Effector memory CD8-positive, alpha-beta T cell (primary cell): ENCODE measurements at regions not wholly inside any gene's neighbourhood (a gene's known extent, or its start where the extent isn't known, plus 50 kb on each side); places are given as distances from the start of the nearest gene placed in this dataset.

Source experiments
- ATAC-seq: fragments of 150-1000 bp; cut with Tn5 transposase; replicated peaks from 2 replicates; pipeline ENCODE4 v1.10.0; 2021; ENCODE audit warnings: mild to moderate bottlenecking, moderate library complexity
- DNase-seq, 3 experiments: peaks; one replicate each; pipeline ENCODE4 v3.0.0; 2021
- H3K27ac Mint-ChIP-seq, 2 donors: one replicate each; pipeline ENCODE4 v1.8.0; 2022; ENCODE audit warnings: mild to moderate bottlenecking in 2 of 2, mixed read lengths in 2 of 2, moderate library complexity in 2 of 2
- H3K27me3 Mint-ChIP-seq, 2 donors: one replicate each; pipeline ENCODE4 v1.8.0; 2022; ENCODE audit warnings: mixed read lengths in 2 of 2
- H3K36me3 Mint-ChIP-seq: one replicate; pipeline ENCODE4 v1.8.0; 2022; ENCODE audit warnings: mild to moderate bottlenecking, moderate library complexity, mixed read lengths; ENCODE audit not compliant: insufficient read depth
- H3K4me1 Mint-ChIP-seq, 2 donors: one replicate each; pipeline ENCODE4 v1.8.0; 2022; ENCODE audit warnings: low read depth in 2 of 2, mixed read lengths in 2 of 2
- H3K4me3 Mint-ChIP-seq, 2 donors: one replicate each; pipeline ENCODE4 v1.8.0; 2022; ENCODE audit warnings: mild to moderate bottlenecking in 2 of 2, mixed read lengths in 2 of 2, moderate library complexity in 2 of 2
- H3K9me3 Mint-ChIP-seq, 2 donors: one replicate each; pipeline ENCODE4 v1.8.0; 2022; ENCODE audit warnings: mixed read lengths in 2 of 2

GRCh38 chr17:77377710-77378235 lies 237.0 kb downstream of the SEC14L1 start:
- Mint-ChIP-seq H3K36me3 (peaks cover 26% of the 10 kb centered on the region), H3K27me3 (no peaks in the 10 kb centered on the region), H3K27ac (peak overlapping the region; percentile 54 to 74), H3K4me3 (peak overlapping the region; percentile 89 to 95), H3K4me1 (peaks cover 62 to 74% of the 10 kb centered on the region in 2 donors), H3K9me3 (no peaks in the 10 kb centered on the region)
- ATAC-seq (no peak), DNase-seq (no peak)

DNA sequence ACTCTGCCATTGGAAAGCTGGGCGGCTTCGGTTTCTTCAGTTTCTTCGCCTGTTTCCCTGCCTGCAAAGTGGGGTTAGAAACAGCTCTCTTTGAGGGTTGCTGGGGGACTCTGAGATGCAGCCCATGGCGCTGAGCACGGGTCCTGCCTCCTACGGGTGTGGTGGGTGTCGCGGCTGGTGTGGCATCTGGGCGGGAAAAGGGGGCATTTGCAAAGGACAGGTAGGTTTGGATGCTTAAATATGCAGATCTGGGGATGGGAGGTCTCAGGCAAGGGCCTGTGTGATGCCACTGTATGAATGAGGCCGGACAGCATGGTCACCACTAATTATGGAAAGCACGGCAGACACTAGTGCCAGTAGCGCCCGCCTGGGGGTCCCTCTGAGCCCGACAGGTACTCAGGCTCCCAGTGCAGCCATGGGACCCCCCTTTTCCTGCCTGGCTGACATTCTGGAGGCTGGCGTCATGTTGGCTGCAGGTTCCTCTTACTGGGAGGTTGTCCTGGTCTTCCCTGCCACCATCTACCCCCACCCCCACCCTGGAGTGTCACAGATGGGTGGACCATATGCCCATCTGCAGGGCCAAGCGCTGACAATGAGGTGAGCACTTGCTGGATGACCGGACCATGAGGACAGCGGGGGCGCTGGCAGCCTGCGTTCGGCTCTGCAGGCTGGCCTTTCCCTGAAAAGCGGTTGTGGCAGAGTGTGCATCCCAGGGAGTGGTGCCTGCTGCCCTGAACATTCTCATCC lies 237.7 kb downstream of the SEC14L1 start:
- no peak for ATAC-seq
- Mint-ChIP-seq H3K36me3 (peaks cover 25% of the 10 kb centered on the region), H3K4me3 (peak overlapping the region; percentile 89 to 95), H3K27ac (peak overlapping the region; percentile 54 to 70), H3K27me3 (no peaks in the 10 kb centered on the region), H3K9me3 (no peaks in the 10 kb centered on the region), H3K4me1 (peaks cover 70 to 80% of the 10 kb centered on the region in 2 donors)
- no peak for DNase-seq

- H3K27ac Mint-ChIP-seq = peak overlapping the region in 1 of 2 donors; percentile 70
- peak overlapping the region in 1 of 2 donors; percentile 12 for H3K4me3 Mint-ChIP-seq
- H3K27me3 Mint-ChIP-seq = no peaks in the 10 kb centered on the region
- no peaks in the 10 kb centered on the region for H3K9me3 Mint-ChIP-seq
- DNase-seq (no peak), ATAC-seq (no peak)
- peaks cover 20% of the 10 kb centered on the region for H3K36me3 Mint-ChIP-seq
- peaks cover 75 to 84% of the 10 kb centered on the region in 2 donors for H3K4me1 Mint-ChIP-seq
Observed at GRCh38 chr17:77379065-77379428, 238.3 kb downstream of the SEC14L1 start.

DNA sequence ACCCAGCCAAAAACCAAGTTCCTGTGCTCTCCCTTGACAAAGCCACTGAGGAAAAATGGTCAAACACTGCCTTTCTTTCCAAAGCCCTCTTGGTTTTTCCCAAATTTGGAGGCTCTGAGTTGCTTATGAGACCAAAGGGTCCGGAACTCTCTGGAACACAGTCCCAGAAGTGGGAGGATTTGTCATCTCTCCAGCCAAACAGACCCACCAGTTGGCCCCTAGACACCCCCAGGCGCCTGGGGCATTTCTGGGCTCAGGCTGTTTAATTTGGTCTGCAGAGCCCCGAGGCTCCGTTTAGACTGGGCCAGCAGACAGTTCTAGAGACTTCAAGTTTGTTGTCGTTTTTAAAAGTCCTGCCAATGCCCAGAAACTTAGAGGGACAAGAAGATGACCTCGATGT lies 239.1 kb downstream of the SEC14L1 start:
- Mint-ChIP-seq H3K4me1 (peaks cover 77 to 85% of the 10 kb centered on the region in 2 donors), H3K4me3 (peak overlapping the region; percentile 14 to 40), H3K36me3 (peaks cover 15% of the 10 kb centered on the region), H3K27me3 (no peaks in the 10 kb centered on the region), H3K9me3 (no peaks in the 10 kb centered on the region), H3K27ac (peak overlapping the region in 1 of 2 donors; percentile 70)
- DNase-seq = no peak
- ATAC-seq = no peak

GRCh38 chr17:77380395-77381184 lies 239.8 kb downstream of the SEC14L1 start:
- peaks cover 70 to 79% of the 10 kb centered on the region in 2 donors for H3K4me1 Mint-ChIP-seq
- no peaks in the 10 kb centered on the region for H3K9me3 Mint-ChIP-seq
- no peaks in the 10 kb centered on the region for H3K27me3 Mint-ChIP-seq
- H3K4me3 Mint-ChIP-seq = peak overlapping the region in 1 of 2 donors; percentile 25
- H3K36me3 Mint-ChIP-seq = peaks cover 18% of the 10 kb centered on the region
- H3K27ac Mint-ChIP-seq = peak overlapping the region; percentile 84 to 91
- DNase-seq (no peak), ATAC-seq (no peak)

DNA sequence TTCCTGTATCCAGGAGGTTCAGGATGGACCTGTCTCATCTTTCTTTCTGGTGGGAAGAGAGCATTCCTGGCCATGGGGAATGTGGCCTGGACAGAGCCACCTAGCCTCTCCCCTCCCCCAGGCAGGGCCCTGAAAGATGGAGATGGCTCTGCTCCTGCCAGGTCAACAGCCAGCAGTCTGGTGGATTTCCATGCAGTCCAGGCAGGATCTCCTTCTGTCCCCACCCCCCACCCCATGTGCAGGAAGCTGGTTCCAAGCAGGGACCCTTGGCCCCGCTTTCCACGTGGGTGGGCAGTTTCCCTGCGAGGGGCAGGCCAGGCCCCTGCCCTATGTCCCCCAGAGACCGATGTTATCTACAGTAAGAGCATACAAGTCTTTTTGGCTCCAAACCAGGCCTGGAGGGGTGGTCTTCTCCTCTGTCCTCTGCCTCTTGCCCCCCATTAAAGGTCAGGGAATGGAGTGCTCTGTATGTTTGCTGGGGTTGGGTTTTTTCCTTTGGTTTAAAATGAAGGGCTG lies 240.5 kb downstream of the SEC14L1 start:
- peaks cover 18% of the 10 kb centered on the region for H3K36me3 Mint-ChIP-seq
- no peaks in the 10 kb centered on the region for H3K27me3 Mint-ChIP-seq
- H3K4me1 Mint-ChIP-seq = peaks cover 70 to 80% of the 10 kb centered on the region in 2 donors
- ATAC-seq (no peak), DNase-seq (no peak)
- H3K27ac Mint-ChIP-seq = peak overlapping the region; percentile 84 to 91
- no peaks in the 10 kb centered on the region for H3K9me3 Mint-ChIP-seq
- peak overlapping the region; percentile 83 to 85 for H3K4me3 Mint-ChIP-seq

DNA sequence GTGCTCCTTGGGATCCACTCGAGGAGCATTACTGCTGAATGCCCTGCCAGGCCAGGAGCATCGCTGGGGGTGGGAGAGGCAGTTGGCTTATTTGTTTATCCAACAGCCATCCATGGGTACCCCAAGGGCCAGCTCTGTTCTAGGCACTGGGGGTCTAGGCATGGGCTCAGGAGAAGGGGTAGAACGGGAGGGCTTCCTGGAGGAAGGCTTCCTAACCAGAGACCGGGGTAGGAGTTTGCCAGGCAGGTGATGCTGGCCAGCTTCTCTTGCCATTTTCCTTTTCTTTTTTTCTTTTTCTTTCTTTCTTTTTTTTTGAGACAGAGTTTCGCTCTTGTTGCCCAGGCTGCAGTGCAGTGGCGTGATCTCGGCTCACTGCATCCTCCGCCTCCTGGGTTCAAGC lies 241.0 kb downstream of the SEC14L1 start:
- DNase-seq (no peak), ATAC-seq (no peak)
- H3K4me1 Mint-ChIP-seq = peaks cover 70 to 80% of the 10 kb centered on the region in 2 donors
- H3K36me3 Mint-ChIP-seq = peaks cover 18% of the 10 kb centered on the region
- peak overlapping the region; percentile 83 to 85 for H3K4me3 Mint-ChIP-seq
- no peaks in the 10 kb centered on the region for H3K27me3 Mint-ChIP-seq
- H3K9me3 Mint-ChIP-seq = no peaks in the 10 kb centered on the region
- H3K27ac Mint-ChIP-seq = peak overlapping the region; percentile 84 to 91

GRCh38 chr17:77382356-77382911 lies 241.7 kb downstream of the SEC14L1 start:
- Mint-ChIP-seq H3K9me3 (no peaks in the 10 kb centered on the region), H3K4me3 (peak overlapping the region; percentile 83 to 85), H3K27me3 (no peaks in the 10 kb centered on the region), H3K27ac (peak overlapping the region; percentile 84 to 91), H3K36me3 (peaks cover 20% of the 10 kb centered on the region), H3K4me1 (peaks cover 73 to 80% of the 10 kb centered on the region in 2 donors)
- ATAC-seq (peak; percentile 85), DNase-seq (peak; percentile 48 to 49 (median 48))

DNA sequence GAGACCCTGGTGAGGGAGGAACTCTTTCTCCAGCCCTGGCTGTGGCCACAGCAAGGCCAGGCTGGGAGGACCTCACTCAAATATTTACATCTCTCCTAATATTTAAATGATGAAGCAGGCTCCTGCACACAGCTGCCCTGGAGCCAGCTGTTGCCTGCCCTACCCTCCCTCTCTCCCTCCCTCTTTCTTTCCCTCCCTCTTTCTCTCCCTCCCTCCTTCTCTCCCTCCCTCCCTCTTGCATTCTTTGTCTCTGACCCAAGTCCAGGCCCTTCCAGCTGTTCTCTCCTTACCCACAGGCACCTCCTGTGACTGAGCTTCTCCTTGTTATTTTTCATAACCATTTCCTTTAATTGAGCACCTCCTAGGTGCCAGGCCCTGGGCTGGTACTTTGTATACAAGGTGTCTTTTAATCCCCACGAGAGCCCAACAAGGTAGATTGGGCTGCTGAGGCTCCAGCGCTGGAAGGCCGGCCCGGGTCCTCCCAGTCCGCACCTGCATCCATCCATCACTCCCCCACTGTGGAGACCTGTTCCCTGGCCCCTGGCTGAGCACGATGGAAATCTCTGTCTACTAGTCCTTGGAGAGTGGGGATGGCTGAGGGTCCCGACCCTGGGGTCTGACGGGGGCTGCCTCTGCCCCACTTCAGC lies 242.3 kb downstream of the SEC14L1 start:
- no peak for DNase-seq

DNA sequence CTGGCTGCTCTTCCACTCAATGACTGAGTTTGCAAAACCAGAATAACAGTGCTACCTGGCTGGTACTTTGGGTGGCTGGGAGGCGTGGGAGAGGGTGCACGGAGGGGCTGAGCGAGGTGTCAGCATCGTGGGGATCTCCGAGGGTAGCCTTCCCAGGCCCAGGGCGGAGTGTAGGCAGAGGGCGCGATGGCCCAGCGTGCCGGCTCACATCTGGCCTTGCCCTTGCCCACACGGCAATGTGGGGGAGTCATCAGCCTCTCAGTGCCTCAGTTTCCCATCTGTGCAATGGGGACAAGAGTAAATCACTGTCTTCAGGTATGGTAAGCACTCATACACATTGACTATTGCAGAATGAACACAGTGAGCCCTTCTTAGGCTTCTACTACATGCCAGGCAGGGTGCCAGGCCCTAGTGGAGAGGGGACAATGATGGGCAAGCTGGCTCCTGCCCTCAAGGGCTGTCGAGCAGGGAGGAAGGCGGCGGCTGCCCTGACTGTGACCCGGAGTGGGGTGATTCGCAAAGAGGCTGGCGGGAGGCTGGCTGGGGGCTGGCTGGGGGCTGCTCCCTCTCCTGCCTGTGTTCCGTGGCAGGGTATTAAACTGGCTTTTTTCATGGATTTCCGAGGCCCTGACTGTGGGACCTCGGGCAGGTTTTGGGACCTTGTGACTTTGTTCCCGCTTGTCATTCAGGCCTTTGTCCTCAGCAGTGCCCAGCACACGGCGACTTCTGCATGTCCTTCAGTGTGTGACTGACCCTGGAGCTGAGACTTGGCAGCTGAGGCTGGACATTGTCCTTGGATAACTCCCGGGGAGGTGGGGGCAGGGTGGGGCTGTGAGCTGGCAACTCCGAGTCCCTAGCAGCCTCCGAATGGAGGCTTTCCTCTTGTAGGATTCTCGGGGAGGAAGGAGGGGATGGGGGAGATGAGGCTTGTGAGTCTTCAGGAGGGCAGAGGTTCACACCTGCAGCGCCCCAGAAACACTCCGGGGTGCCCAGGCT lies 243.1 kb downstream of the SEC14L1 start:
- ATAC-seq = no peak
- Mint-ChIP-seq H3K36me3 (peaks cover 26% of the 10 kb centered on the region), H3K27me3 (no peaks in the 10 kb centered on the region), H3K4me1 (peaks cover 72 to 76% of the 10 kb centered on the region in 2 donors), H3K9me3 (no peaks in the 10 kb centered on the region), H3K27ac (peak overlapping the region in 1 of 2 donors; percentile 84), H3K4me3 (peak overlapping the region; percentile 83 to 85)
- DNase-seq = no peak

More for the DNA sequence above, 242.3 kb downstream of the SEC14L1 start:
- ATAC-seq = peak; percentile 6
- no peaks in the 10 kb centered on the region for H3K27me3 Mint-ChIP-seq
- peak overlapping the region; percentile 83 to 85 for H3K4me3 Mint-ChIP-seq
- H3K9me3 Mint-ChIP-seq = no peaks in the 10 kb centered on the region
- H3K36me3 Mint-ChIP-seq = peaks cover 20% of the 10 kb centered on the region
- peaks cover 71 to 76% of the 10 kb centered on the region in 2 donors for H3K4me1 Mint-ChIP-seq
- H3K27ac Mint-ChIP-seq = peak overlapping the region; percentile 78 to 84

DNA sequence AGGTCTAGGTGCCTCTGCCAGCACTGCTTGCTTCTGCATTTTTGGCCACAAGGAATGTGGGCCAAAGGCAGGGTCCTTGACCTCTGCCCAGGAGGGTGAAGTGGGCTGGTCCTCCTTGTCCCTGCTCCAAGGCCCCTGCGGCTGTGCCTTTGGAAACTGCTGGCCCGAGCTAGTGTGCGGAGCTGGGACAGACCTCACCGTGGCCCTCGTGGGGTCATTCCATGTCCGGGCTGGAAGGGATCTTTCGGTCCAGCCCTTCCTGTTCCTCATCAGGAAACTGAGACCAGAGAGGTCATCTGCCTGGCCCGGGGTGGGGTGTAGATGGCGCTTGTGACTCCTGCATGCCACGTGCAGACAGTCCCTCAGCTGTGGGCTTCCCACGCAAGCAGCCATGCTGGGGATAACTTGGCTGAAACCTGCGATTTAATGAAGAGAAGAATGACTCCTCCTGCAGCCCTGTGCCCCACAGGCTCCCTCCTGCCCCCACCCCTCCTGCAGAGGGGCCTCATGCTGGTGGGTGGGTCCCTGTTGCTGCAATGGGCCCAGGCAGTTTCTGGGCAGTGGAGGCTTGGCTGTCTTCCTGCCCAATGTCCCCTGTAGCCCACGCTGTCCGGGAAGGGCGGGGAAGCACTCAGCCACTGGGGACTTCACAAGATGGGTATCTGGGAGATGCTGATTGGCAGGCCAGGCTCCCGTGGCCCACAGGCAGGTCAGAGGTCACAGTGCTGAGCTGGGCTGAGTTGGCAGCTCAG lies 245.2 kb downstream of the SEC14L1 start:
- no peaks in the 10 kb centered on the region for H3K27me3 Mint-ChIP-seq
- no peak for DNase-seq
- H3K4me1 Mint-ChIP-seq = peaks cover 74 to 75% of the 10 kb centered on the region in 2 donors
- H3K9me3 Mint-ChIP-seq = no peaks in the 10 kb centered on the region
- H3K36me3 Mint-ChIP-seq = peaks cover 37% of the 10 kb centered on the region
- peak overlapping the region; percentile 50 to 77 for H3K4me3 Mint-ChIP-seq
- peak overlapping the region; percentile 94 for H3K27ac Mint-ChIP-seq
- no peak for ATAC-seq
